HL-60 (cell line): ENCODE measurements at regions not wholly inside any gene's neighbourhood (a gene's known extent, or its start where the extent isn't known, plus 50 kb on each side); places are given as distances from the start of the nearest gene placed in this dataset.

Experiments used
- DNase-seq, 2 experiments: peaks; one replicate each; pipeline ENCODE4 v3.0.0-alpha.2; 2010 to 2020; ENCODE audit warnings: low read depth in 1 of 2, low spot score in 1 of 2
- H3K27ac ChIP-seq: fragments of 250-450 bp; sonication (Bioruptor Pico); replicated peaks from 2 replicates; pipeline ENCODE4 v1.5.1; 2020; ENCODE audit warnings: mild to moderate bottlenecking, moderate library complexity
- H3K27me3 ChIP-seq: fragments of 250-450 bp; sonication (Bioruptor Pico); 2 replicates; pipeline ENCODE4 v1.5.1; 2021; ENCODE audit warnings: mild to moderate bottlenecking, moderate library complexity; ENCODE audit not compliant: insufficient read depth, poor library complexity, severe bottlenecking
- H3K4me3 ChIP-seq: replicated peaks from 2 replicates; pipeline ENCODE4 v1.5.1; 2011; ENCODE audit warnings: mild to moderate bottlenecking, control low read depth, low read length; ENCODE audit not compliant: insufficient read depth
- CTCF ChIP-seq: IDR thresholded peaks from one replicate; pipeline ENCODE4 v1.5.1; 2011; ENCODE audit warnings: low read length, control low read depth, inconsistent platforms; ENCODE audit not compliant: insufficient read depth
- GABPA ChIP-seq: IDR thresholded peaks from 2 replicates; pipeline ENCODE4 v1.6.1; 2012; ENCODE audit warnings: low read depth
- POLR2AphosphoS5 ChIP-seq: IDR thresholded peaks from 2 replicates; pipeline ENCODE4 v1.6.1; 2012; ENCODE audit warnings: low read depth
- REST ChIP-seq: IDR thresholded peaks from 2 replicates; pipeline ENCODE4 v1.6.1; 2012; ENCODE audit warnings: low read depth; ENCODE audit not compliant: insufficient replicate concordance
- SPI1 ChIP-seq: IDR thresholded peaks from 2 replicates; pipeline ENCODE4 v1.6.1; 2012; ENCODE audit warnings: low read depth, mild to moderate bottlenecking, borderline replicate concordance

- Histone ChIP-seq H3K27me3 (no peaks in the 10 kb centered on the region), H3K27ac (no peak overlapping the region), H3K4me3 (no peak overlapping the region)
- no peak for DNase-seq
- TF ChIP-seq SPI1: no peak
- TF ChIP-seq POLR2AphosphoS5: no peak
- no peak for TF ChIP-seq CTCF
- no peak for TF ChIP-seq REST
- no peak for TF ChIP-seq GABPA
These were observed 181.2 kb upstream of the PROK2 start for GRCh38 chr3:71966185-71966584.

- Histone ChIP-seq H3K4me3 (no peak overlapping the region), H3K27me3 (no peaks in the 10 kb centered on the region), H3K27ac (no peak overlapping the region)
- DNase-seq: no peak
- no peak for TF ChIP-seq CTCF
- TF ChIP-seq SPI1: no peak
- TF ChIP-seq POLR2AphosphoS5: no peak
- no peak for TF ChIP-seq GABPA
- no peak for TF ChIP-seq REST
These were observed 179.2 kb upstream of the PROK2 start for GRCh38 chr3:71964170-71964569.

- Histone ChIP-seq H3K27ac (no peak overlapping the region), H3K27me3 (no peaks in the 10 kb centered on the region), H3K4me3 (no peak overlapping the region)
- no peak for DNase-seq
- no peak for TF ChIP-seq GABPA
- TF ChIP-seq CTCF: no peak
- no peak for TF ChIP-seq SPI1
- TF ChIP-seq POLR2AphosphoS5: no peak
- no peak for TF ChIP-seq REST
These were observed 177.8 kb upstream of the PROK2 start for GRCh38 chr3:71962561-71963240.
